C4-2B (cell line): ENCODE measurements at regions not wholly inside any gene's neighbourhood (a gene's known extent, or its start where the extent isn't known, plus 50 kb on each side); places are given as distances from the start of the nearest gene placed in this dataset.

ENCODE experiments used
- H3K27ac ChIP-seq: fragments of 450-650 bp; 2 replicates; pipeline ENCODE4 v1.5.1; 2017
- ZFX ChIP-seq: fragments of 450-650 bp; IDR thresholded peaks from 2 replicates; pipeline ENCODE4 v1.6.1; 2017
- TF ChIP-seq, protein P1 (sequence below): fragments of 450-650 bp; conservative IDR thresholded peaks from 2 replicates; pipeline ENCODE4 v1.5.1; 2017; ENCODE audit warnings: mild to moderate bottlenecking

GRCh38 chr11:38460896-38461295, 1862.9 kb upstream of the RAG2 start:
- TF ChIP-seq ZFX, result no peak
- TF ChIP-seq, protein P1, sequence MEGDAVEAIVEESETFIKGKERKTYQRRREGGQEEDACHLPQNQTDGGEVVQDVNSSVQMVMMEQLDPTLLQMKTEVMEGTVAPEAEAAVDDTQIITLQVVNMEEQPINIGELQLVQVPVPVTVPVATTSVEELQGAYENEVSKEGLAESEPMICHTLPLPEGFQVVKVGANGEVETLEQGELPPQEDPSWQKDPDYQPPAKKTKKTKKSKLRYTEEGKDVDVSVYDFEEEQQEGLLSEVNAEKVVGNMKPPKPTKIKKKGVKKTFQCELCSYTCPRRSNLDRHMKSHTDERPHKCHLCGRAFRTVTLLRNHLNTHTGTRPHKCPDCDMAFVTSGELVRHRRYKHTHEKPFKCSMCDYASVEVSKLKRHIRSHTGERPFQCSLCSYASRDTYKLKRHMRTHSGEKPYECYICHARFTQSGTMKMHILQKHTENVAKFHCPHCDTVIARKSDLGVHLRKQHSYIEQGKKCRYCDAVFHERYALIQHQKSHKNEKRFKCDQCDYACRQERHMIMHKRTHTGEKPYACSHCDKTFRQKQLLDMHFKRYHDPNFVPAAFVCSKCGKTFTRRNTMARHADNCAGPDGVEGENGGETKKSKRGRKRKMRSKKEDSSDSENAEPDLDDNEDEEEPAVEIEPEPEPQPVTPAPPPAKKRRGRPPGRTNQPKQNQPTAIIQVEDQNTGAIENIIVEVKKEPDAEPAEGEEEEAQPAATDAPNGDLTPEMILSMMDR, result no peak
- peak overlapping the region; percentile 53; the same call in 1 of the 2 replicates for H3K27ac ChIP-seq

DNA sequence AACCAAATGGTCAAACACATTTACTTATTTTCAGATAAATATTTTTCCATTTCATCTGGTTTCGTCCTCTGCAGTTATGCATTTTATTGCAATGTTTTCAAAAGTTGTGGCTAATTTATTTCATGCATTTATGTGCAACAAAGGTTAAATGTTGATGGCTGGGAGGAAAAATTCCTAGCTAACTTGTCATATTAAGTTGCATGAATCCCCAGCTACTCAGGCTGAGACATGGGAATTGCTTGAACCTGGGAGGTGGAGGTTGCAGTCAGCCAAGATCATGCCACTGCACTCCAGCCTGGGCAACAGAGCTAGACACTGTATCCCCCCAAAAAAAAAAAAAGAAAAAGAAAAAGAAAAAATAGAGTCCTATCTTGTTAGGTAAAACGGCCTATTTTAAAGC, 1862.4 kb upstream of the RAG2 start:
- H3K27ac ChIP-seq, result peak overlapping the region; percentile 53; the same call in 1 of the 2 replicates

GRCh38 chr11:38456371-38456770, 1858.3 kb upstream of the RAG2 start:
- H3K27ac ChIP-seq, result no peak overlapping the region
- TF ChIP-seq ZFX, result no peak
- TF ChIP-seq, protein P1, result no peak

More for the DNA sequence above, 1862.4 kb upstream of the RAG2 start:
- TF ChIP-seq, protein P1, result no peak
- TF ChIP-seq ZFX, result no peak

- TF ChIP-seq, protein P1, result no peak
- no peak for TF ChIP-seq ZFX
- H3K27ac ChIP-seq, result no peak overlapping the region
Observed at GRCh38 chr11:38448284-38448683, 1850.2 kb upstream of the RAG2 start.

DNA sequence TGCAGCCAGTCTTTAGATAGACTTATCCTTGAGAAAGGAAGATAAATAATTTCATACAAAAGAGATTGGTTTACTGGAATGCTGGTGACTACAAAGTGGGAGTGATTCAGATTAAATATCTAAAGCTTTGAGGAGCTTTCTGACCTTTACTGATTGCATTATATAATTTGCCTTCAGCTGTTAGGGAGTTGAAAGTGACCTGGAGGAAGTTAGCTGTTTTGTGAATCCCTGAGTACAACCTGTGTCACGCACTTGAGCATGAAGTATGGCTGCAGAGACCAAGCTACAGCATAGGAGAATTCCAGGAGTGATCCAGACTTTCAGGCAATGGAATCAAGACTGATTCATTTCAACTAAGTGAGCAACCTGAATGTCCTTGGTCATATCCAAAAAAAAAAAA, 1848.3 kb upstream of the RAG2 start:
- TF ChIP-seq ZFX, result no peak
- TF ChIP-seq, protein P1, result no peak

DNA sequence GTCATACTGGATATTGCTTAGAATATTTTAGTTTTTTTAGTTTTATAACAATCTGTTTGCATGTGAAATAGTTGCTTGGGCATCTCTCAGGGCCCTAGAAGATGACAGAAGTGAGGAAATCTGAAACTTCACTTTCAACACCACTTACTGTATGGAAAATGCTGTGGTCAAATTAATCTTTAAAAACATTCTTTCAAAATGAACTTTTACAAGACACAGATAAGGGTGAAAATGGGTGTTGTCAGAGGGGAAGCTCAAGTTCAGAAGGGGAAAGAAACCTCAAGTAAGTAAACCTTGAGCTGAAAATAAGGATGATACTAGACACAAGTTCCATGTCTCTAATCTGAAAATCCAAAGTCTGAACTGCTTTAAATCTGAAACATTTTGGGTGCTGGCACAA, 1840.1 kb upstream of the RAG2 start:
- TF ChIP-seq, protein P1, result no peak
- no peak for TF ChIP-seq ZFX
- H3K27ac ChIP-seq, result no peak overlapping the region

More for the DNA sequence above, 1848.3 kb upstream of the RAG2 start:
- H3K27ac ChIP-seq, result no peak overlapping the region

GRCh38 chr11:38425578-38425977, 1827.5 kb upstream of the RAG2 start:
- H3K27ac ChIP-seq, result no peak overlapping the region
- no peak for TF ChIP-seq ZFX
- TF ChIP-seq, protein P1, result no peak
